HG03025 (cell line): ENCODE measurements at regions not wholly inside any gene's neighbourhood (a gene's known extent, or its start where the extent isn't known, plus 50 kb on each side); places are given as distances from the start of the nearest gene placed in this dataset.
"Not testable (repeated sequence)": the region's sequence is repeated elsewhere in the genome, so short reads cannot be mapped to it uniquely, and the experiment has no call there.

ENCODE experiments used
- ATAC-seq: cut with Tn5 transposase; IDR thresholded peaks from one replicate; pipeline ENCODE4 v1.9.1; 2021; ENCODE audit warnings: mild to moderate bottlenecking, moderate library complexity; ENCODE audit not compliant: unreplicated experiment, low FRiP score

- ATAC-seq, result peak; percentile 32
Measured at GRCh38 chr2:196275646-196276352, 104.4 kb upstream of the STK17B start.

- no peak for ATAC-seq
Measured at GRCh38 chr2:196276421-196276820, 105.0 kb upstream of the STK17B start.

GRCh38 chr2:196277002-196277401 is 105.6 kb upstream of the STK17B start:
- ATAC-seq, result no peak

- ATAC-seq, result no peak
Measured at GRCh38 chr2:196278491-196278911, 107.1 kb upstream of the STK17B start.

DNA sequence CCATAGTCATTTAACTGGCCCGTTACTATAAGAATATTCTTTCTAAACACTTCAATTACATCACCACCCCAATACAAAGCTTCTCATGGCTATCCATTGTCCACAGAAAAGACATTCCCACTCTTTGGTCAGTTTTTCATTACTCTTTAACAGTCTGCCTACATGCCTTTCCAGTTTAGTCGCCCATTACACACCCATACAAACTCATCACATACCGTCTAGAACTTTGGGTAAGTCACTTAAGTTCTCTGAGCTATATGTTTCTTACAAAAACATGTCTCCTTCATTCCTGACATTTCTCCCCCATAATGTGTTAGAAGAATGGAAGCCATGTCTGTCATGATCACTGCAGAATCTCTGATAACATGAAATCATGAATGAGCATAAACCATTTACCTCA is 108.2 kb upstream of the STK17B start:
- ATAC-seq, result no peak

DNA sequence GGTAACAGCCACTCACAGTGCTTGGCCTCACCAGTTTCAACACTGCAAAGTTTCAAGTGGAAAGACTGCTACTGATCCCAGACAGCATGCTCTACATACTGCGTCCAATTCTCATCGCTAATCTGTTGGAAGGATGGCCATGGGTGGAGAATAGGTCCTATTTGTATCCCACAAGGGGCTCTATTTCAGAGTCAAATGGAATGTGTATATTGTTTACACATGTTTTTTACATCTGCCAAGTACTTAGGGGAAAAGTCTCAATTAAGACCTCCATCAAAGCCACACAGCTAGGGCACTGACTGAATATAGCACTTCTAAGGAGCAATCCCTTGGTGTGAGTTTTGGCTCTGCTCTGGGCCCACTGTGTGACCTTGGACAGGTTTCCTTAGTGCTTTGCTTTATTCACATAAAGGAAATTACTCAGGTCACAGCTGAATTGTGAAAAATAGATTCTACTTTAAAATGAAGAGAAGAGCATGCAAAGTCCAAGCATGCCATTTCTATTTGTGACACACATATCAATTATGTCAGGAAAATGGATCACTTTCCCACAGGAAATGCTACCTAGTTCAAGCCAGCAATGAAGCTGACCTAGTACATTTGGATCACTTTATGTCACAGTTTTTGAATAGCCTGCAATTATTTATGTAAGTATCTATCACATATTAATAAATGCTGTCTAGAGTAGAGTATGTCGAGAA is 112.9 kb upstream of the STK17B start:
- no peak for ATAC-seq

DNA sequence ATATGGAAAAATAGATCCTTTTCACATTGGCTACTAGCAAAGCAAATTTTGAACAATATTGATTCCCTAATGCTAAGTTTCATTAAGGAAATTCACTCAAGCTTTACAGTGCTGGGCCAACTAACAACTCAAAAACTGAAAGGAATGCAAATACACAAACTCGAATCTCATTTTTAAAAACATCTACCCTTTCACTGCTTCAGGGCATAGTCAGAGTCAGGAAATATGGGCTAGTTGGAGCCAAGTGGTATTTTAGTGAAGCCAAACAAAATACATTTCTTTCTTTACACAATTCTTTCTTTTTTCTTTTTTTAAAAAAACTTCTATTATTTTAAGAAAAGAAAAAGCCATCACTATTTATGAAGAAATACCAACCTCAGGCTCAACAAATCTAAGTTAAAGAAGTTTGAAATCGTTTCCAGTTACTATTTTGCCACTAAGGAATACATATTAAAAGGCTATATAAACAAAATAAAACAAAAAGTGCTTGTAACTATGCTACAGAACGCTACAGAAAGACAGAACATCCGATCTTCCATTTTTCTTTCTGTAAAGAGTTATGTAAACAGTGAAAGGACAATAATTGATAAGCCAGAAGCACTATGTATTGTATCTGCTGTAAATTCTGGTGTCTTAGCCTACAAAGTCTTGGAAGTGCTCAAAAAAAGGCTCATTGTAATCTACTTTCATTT is 113.6 kb upstream of the STK17B start:
- ATAC-seq, result no peak

DNA sequence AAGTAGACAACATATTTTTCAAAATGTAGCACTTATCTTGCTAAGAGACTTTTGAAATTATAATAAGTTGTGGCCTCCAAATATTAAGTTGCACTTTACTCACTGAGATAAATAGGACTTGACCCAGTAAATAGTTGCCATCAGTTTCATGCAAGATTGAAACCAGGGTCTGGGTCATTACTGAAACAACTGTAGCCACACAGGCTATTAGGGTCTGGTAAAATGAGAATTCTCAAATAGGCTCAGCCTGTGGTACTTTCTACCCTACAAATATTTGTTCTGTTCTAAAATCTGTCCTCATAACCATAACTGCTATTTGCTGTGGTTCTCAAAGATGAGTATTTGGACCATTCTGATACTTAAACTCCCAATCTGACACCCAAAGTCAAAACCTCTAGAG is 115.4 kb upstream of the STK17B start:
- ATAC-seq, result peak; percentile 63

DNA sequence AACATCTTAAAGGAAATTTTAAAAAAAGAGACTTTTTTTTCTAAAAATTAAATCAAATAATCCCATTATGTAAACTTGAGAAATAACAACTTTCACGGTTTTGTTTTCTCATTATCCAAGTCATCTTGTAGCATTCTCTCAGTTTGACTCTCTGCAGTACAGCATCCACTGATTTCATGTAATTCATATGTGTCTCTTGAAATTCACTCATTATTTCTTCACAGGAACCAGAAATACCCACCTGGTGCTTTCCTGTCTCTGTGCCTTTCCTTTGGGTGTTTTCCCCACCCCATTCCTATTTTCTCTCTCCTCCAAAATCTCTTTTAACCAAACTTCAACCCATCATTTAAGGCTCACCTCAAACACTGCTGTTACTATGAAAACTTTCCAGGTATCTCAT is 116.1 kb upstream of the STK17B start:
- ATAC-seq, result no peak

DNA sequence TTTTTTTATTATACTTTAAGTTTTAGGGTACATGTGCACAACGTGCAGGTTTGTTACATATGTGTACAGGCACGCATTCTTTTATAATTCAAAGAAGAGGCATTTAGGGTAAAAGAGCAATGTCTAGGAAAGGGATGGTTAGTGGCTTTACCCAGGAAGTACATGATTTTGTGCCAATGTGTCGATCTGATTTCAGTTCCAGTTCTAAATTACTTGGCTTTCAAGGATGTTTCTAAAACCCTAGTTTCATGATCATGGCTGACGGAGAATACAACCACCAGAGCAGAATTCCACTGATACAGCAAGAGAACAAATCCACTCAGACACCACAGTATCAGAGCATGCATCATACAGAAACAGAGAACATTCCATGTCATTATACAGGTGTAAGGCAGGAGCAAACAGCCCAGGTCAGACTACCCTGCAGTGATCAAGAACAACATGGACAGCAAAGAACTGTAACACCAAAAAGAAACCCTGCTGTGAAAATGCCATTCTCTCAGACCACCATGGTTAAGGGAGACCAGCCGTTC is 116.7 kb upstream of the STK17B start:
- no peak for ATAC-seq

GRCh38 chr2:196289000-196289399 is 117.6 kb upstream of the STK17B start:
- ATAC-seq, result no peak

GRCh38 chr2:196290136-196290535 is 118.8 kb upstream of the STK17B start:
- no peak for ATAC-seq

DNA sequence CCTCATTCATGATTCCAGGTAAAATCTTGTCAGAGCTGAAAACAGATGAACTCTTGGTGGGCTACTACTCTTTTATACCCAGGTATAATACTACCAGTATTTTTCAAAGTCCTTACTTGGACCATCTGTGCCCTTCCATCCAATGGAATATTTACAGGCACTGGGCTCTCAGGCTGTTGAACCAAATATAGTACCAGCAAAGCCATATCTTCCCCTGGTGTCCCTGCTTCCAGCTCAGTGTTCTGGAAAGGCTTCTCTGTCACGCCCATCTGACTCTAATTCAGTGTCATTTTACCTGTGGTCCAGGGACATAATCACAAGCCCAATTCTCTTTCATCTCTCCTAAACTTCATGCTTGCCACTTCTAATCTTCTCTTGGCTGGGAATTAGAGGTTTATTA is 119.2 kb upstream of the STK17B start:
- ATAC-seq, result no peak

GRCh38 chr2:196291426-196291825 is 120.0 kb upstream of the STK17B start:
- ATAC-seq, result no peak

DNA sequence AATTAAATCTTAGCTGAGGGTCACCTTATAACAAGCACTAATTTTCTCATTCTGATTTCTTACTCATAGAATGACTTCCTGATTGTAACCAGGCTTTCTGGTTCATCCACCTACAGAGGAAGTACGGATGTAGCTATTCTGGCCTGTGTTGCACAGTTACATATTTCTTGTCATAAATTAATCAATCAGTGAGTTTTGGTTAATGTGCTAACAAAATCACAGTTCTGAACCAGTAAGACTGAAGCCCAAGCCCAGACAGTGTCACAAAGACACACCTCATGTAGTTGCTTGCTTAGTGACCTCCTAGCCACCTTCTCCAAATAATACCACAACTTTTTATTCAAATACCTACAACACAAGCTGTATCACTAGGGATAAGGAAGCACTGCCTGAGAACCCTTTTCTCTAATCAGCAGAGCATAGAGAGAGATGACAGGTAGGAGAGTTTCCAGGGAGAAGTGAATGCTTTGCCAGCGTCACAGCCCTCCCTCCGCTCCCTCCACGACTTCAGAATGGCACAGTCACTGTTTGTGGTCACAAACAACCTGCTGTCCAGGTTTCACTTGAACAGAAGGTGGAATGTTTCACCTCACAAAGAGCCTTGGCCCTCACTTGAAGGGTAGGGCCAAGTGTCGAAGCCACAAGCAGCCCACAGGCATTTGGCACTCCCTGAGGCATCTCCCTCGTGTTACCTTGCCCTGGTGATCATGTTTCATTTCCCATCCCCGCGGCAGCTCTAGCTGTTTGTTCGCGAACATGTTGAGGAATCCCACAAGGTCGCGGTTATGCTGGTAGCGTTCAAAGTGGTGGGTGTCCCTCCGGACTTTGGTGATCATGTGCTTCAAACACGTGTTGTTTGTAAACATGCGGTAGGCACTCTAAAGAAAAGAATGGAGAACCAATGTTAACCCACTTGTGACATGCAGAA is 120.8 kb upstream of the STK17B start:
- ATAC-seq, result no peak

DNA sequence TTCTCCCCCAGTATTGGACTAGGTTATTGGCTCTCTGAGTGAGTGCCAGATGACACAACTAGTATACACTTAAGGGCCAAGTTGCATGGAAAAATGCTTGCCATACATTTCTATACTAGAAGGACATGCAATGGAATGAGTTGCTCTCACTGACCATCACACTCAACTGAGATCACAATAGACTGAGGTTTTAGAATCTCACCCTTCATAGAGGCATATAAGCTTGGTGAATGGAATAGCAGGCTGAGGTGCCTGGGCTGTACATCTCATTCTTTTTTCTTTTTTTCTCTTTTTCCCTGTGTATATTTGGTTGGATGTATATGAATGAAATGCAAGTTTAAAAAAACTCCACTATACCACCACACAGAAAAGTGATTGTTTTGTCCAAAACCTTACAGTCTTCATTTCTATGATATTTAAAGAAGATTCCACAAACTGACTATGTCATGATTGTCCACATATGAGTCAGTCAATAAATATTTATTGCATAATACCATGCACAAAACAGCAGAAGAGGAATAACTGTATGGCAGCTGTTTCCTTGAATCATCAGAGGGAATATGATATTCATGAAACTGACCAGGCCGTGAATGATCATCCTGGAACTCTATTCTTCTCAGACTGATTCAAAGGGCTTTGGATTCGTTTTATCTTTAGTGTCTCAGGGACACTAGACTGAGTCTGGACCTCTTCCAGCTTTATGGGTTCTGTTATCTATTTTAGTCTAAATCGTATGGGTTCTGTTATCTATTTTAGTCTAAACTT is 122.6 kb upstream of the STK17B start:
- ATAC-seq, result no peak

GRCh38 chr2:196294516-196294909 is 123.1 kb upstream of the STK17B start:
- ATAC-seq, result no peak

- no peak for ATAC-seq
Measured at GRCh38 chr2:196295005-196295404, 123.6 kb upstream of the STK17B start.

GRCh38 chr2:196298106-196298723 is 126.8 kb upstream of the STK17B start:
- ATAC-seq, result not testable (repeated sequence)
